OCI-LY1 (cell line): ENCODE measurements at regions not wholly inside any gene's neighbourhood (a gene's known extent, or its start where the extent isn't known, plus 50 kb on each side); places are given as distances from the start of the nearest gene placed in this dataset.
A peak's percentile ranks its signal among the peaks of the same experiment; 100 is the strongest.

Source experiments
- H2AFZ ChIP-seq: fragments of 200-600 bp; sonication (generic), shearing (Covaris generic); 2 replicates; pipeline ENCODE4 v1.6.0; 2014; ENCODE audit warnings: antibody characterized with exemption, mild to moderate bottlenecking, low read length
- H3F3A ChIP-seq: fragments of 200-600 bp; sonication (generic), shearing (Covaris generic); 2 replicates; pipeline ENCODE4 v1.6.0; 2014; ENCODE audit warnings: mild to moderate bottlenecking, antibody characterized with exemption, low read length, moderate library complexity; ENCODE audit not compliant: insufficient read depth
- H3K27ac ChIP-seq: fragments of 200-600 bp; sonication (generic); 2 replicates; pipeline ENCODE4 v1.5.1; 2014; ENCODE audit warnings: low read length, mixed run types, mild to moderate bottlenecking, low read depth; ENCODE audit not compliant: poor library complexity, severe bottlenecking
- H3K27me3 ChIP-seq: fragments of 200-600 bp; sonication (generic); 2 replicates; pipeline ENCODE4 v1.6.0; 2014; ENCODE audit warnings: antibody characterized with exemption, mild to moderate bottlenecking, low read length, moderate library complexity; ENCODE audit not compliant: insufficient read depth
- H3K36me3 ChIP-seq: fragments of 200-600 bp; sonication (generic); 2 replicates; pipeline ENCODE4 v1.6.1; 2014; ENCODE audit warnings: mild to moderate bottlenecking, antibody characterized with exemption, low read length, moderate library complexity, mixed read lengths; ENCODE audit not compliant: insufficient read depth
- H3K4me1 ChIP-seq: fragments of 200-600 bp; sonication (generic); 2 replicates; pipeline ENCODE4 v1.5.1; 2014; ENCODE audit warnings: mild to moderate bottlenecking, low read length, moderate library complexity; ENCODE audit not compliant: insufficient read depth, severe bottlenecking
- H3K4me2 ChIP-seq: fragments of 200-600 bp; sonication (generic), shearing (Covaris generic); 2 replicates; pipeline ENCODE4 v1.6.1; 2014; ENCODE audit warnings: low read length
- H3K4me3 ChIP-seq: fragments of 200-600 bp; sonication (generic); 2 replicates; pipeline ENCODE4 v1.5.1; 2014; ENCODE audit warnings: low read length, low read depth, mild to moderate bottlenecking, mixed read lengths; ENCODE audit not compliant: poor library complexity, severe bottlenecking
- H3K79me2 ChIP-seq: fragments of 200-600 bp; shearing (Covaris generic); 2 replicates; pipeline ENCODE4 v1.6.1; 2016; ENCODE audit warnings: mixed run types, low read length, mixed read lengths; ENCODE audit not compliant: insufficient read depth
- H3K9ac ChIP-seq: fragments of 200-600 bp; sonication (generic), shearing (Covaris generic); 2 replicates; pipeline ENCODE4 v1.6.1; 2014; ENCODE audit warnings: mild to moderate bottlenecking, low read length, mixed read lengths
- H3K9me2 ChIP-seq: fragments of 200-600 bp; sonication (generic), shearing (Covaris generic); 2 replicates; pipeline ENCODE4 v1.6.1; 2014; ENCODE audit warnings: low read depth, mild to moderate bottlenecking, low read length, mixed read lengths
- H3K9me3 ChIP-seq: fragments of 200-600 bp; shearing (Covaris generic); 2 replicates; pipeline ENCODE4 v1.6.1; 2014; ENCODE audit warnings: low read length, mixed read lengths
- H4K20me1 ChIP-seq: fragments of 200-600 bp; sonication (generic), shearing (Covaris generic); 2 replicates; pipeline ENCODE4 v1.6.0; 2016; ENCODE audit warnings: mild to moderate bottlenecking, low read length; ENCODE audit not compliant: insufficient read depth
- EZH2 ChIP-seq: fragments of 200-600 bp; sonication (generic), shearing (Covaris generic); IDR thresholded peaks from 2 replicates; pipeline ENCODE4 v1.8.0; 2017; ENCODE audit warnings: borderline replicate concordance, mixed run types, mild to moderate bottlenecking, antibody characterized with exemption, low read length, moderate library complexity, mixed read lengths
- TF ChIP-seq, protein P1 (sequence below): fragments of 200-600 bp; sonication (generic), shearing (Covaris generic); IDR thresholded peaks from 2 replicates; pipeline ENCODE4 v1.5.1; 2017; ENCODE audit warnings: mild to moderate bottlenecking, antibody characterized with exemption, low read length, moderate library complexity, mixed read lengths

DNA sequence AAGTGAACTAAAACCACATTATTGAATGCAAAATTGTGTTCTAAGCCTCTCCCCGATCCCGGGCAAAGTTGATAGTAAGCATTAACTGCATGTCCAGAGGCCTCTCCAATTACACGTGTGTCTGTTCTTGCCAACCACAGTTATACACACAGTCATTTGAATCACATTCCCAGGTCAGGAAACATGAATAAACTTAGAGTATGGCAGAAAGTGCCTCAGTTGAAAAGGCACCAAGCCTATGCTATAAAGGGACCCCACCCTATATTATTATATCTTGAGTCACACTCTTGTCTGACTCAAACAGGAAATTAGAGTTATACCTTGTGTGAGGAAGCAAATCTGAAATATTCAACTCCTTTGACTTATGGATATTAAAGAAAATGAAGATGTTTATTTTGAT lies 128.3 kb upstream of the STXBP6 start:
- H3K27ac ChIP-seq: no peak overlapping the region
- H3F3A ChIP-seq: no peaks in the 10 kb centered on the region
- no peaks in the 10 kb centered on the region for H4K20me1 ChIP-seq
- H3K4me3 ChIP-seq: no peak overlapping the region
- no peaks in the 10 kb centered on the region for H3K9me3 ChIP-seq
- H3K9me2 ChIP-seq: no peaks in the 10 kb centered on the region
- no peaks in the 10 kb centered on the region for H3K36me3 ChIP-seq
- H3K4me1 ChIP-seq: no peaks in the 10 kb centered on the region
- H3K27me3 ChIP-seq: no peaks in the 10 kb centered on the region
- H2AFZ ChIP-seq: no peak overlapping the region
- no peaks in the 10 kb centered on the region for H3K79me2 ChIP-seq
- no peak overlapping the region for H3K4me2 ChIP-seq
- TF ChIP-seq, protein P1, sequence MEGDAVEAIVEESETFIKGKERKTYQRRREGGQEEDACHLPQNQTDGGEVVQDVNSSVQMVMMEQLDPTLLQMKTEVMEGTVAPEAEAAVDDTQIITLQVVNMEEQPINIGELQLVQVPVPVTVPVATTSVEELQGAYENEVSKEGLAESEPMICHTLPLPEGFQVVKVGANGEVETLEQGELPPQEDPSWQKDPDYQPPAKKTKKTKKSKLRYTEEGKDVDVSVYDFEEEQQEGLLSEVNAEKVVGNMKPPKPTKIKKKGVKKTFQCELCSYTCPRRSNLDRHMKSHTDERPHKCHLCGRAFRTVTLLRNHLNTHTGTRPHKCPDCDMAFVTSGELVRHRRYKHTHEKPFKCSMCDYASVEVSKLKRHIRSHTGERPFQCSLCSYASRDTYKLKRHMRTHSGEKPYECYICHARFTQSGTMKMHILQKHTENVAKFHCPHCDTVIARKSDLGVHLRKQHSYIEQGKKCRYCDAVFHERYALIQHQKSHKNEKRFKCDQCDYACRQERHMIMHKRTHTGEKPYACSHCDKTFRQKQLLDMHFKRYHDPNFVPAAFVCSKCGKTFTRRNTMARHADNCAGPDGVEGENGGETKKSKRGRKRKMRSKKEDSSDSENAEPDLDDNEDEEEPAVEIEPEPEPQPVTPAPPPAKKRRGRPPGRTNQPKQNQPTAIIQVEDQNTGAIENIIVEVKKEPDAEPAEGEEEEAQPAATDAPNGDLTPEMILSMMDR: no peak
- TF ChIP-seq EZH2: no peak
- H3K9ac ChIP-seq: no peak overlapping the region

DNA sequence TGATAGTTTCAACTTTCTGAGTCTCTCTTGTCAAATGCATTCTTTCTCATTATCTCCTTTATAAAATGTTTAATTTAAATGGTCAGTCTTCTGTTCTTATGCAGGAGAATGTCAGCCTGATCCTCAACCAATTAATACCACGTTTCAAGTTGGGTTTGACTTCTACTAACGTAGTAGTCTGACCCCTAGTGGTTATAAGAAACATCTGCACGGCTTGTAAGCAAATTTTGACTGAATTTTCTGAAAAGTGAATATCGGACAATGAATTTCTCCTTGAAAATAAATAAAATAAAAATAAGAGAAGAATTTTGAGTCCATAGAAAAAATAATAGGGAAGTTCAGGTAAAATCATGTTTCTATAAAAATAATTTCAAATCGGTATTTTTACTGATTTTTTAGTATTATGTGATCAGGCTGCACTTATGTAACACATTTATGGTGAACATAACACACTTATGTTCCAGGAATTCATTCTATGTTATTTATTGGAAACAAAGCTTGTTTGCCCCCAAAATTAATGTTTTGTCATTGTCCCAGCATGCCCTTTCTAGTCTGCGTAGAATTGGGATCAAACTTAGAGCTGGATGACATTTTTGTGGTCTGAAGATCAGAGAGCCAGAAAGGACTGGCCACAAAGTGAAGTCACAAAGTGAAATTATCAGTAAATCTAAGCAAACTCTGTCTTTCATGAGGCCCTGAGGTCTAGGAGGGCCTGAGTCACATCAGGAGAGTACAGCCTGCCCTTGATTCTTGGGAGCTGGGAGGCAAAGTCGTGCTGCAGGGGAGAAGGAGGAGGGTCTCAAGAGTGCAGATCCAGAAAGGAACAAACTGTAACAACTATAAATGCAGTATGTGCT lies 101.2 kb upstream of the STXBP6 start:
- Histone ChIP-seq H3K27ac (no peak overlapping the region), H3K4me1 (no peaks in the 10 kb centered on the region), H3K9ac (no peak overlapping the region), H3K9me2 (no peaks in the 10 kb centered on the region), H3K9me3 (no peaks in the 10 kb centered on the region), H3K4me3 (no peak overlapping the region), H3K27me3 (no peaks in the 10 kb centered on the region), H2AFZ (no peak overlapping the region), H3K4me2 (no peak overlapping the region), H3F3A (no peaks in the 10 kb centered on the region), H4K20me1 (no peaks in the 10 kb centered on the region), H3K79me2 (no peaks in the 10 kb centered on the region), H3K36me3 (no peaks in the 10 kb centered on the region)
- no peak for TF ChIP-seq EZH2
- TF ChIP-seq, protein P1: peak; percentile 71

DNA sequence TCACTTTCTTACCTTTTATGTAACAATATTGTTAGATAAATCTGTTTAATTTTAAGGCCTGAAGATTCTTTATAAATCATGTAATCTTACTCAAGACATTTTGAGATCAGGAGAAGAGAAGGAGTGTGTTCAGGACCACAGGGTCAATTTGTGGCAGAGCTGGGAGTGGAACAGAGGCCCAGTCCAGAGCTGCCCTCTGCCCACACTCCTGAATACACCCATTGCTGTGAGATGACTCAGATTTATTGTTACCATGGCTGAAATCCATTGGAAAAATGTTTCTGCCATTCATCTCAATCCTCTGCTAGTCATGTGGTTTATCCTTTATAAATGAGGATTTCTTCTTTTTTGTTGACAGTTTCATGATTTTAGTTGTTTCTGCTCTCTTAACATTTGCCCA lies 100.5 kb upstream of the STXBP6 start:
- Histone ChIP-seq H3K4me3 (no peak overlapping the region), H3K4me2 (no peak overlapping the region), H3K9me2 (no peaks in the 10 kb centered on the region), H3K4me1 (no peaks in the 10 kb centered on the region), H3F3A (no peaks in the 10 kb centered on the region), H3K27ac (no peak overlapping the region), H4K20me1 (no peaks in the 10 kb centered on the region), H2AFZ (no peak overlapping the region), H3K9me3 (no peaks in the 10 kb centered on the region), H3K9ac (no peak overlapping the region), H3K27me3 (no peaks in the 10 kb centered on the region), H3K79me2 (no peaks in the 10 kb centered on the region), H3K36me3 (no peaks in the 10 kb centered on the region)
- no peak for TF ChIP-seq EZH2
- TF ChIP-seq, protein P1: no peak
